ENCODE measurements at regions not wholly inside any gene's neighbourhood (a gene's known extent, or its start where the extent isn't known, plus 50 kb on each side); places are given as distances from the start of the nearest gene placed in this dataset.

DNA sequence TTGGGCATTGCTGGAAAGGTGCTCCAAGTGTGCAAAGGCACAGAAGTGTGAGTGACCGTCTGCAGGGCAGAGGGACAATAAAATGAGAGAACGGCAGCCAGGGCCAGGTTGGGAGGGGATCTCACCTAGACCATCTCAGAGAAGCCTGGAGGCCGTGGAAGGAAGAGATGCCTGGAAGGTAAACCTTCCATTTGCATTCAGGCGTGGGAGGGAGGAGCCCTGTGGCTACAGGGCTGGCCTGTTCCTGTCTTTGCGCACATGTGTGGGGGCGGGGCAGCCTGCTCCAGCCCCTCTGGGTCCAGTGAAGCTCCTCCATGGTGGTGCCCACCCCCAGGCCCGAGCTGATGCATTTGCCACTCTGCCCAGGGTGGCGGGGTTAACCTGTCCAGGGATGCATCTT is 473.6 kb upstream of the MGMT start:
- TF ChIP-seq POLR2A (IDR thresholded peaks at IDR 0.05; ENCODE audit: low read length) (no peak), GATA1 (IDR thresholded peaks at IDR 0.05; ENCODE audit: low read depth, low read length) (no peak)

All from erythroblast (primary cell).